Ishikawa (cell line): ENCODE measurements at regions not wholly inside any gene's neighbourhood (a gene's known extent, or its start where the extent isn't known, plus 50 kb on each side); places are given as distances from the start of the nearest gene placed in this dataset.

Experiments
- CEBPB ChIP-seq: IDR thresholded peaks from 2 replicates; pipeline ENCODE4 v1.6.1; 2012
- CREB1 ChIP-seq: IDR thresholded peaks from 2 replicates; pipeline ENCODE4 v1.6.1; 2012; ENCODE audit warnings: low read depth
- EP300 ChIP-seq: IDR thresholded peaks from 2 replicates; pipeline ENCODE4 v1.6.1; 2012; ENCODE audit warnings: borderline replicate concordance
- FOXM1 ChIP-seq: IDR thresholded peaks from 2 replicates; pipeline ENCODE4 v1.6.1; 2012; ENCODE audit warnings: low read depth, borderline replicate concordance
- NFIC ChIP-seq: IDR thresholded peaks from 2 replicates; pipeline ENCODE4 v1.6.1; 2012
- RAD21 ChIP-seq: IDR thresholded peaks from 2 replicates; pipeline ENCODE4 v1.6.1; 2012; ENCODE audit warnings: low read depth
- YY1 ChIP-seq: IDR thresholded peaks from 2 replicates; pipeline ENCODE4 v1.6.1; 2012; ENCODE audit warnings: low read depth
- ZBTB7A ChIP-seq: IDR thresholded peaks from 2 replicates; pipeline ENCODE4 v1.6.1; 2012; ENCODE audit warnings: low read depth
- TF ChIP-seq, protein P1 (sequence below): IDR thresholded peaks from 2 replicates; pipeline ENCODE4 v1.6.1; 2012
- TF ChIP-seq, protein P2 (sequence below): IDR thresholded peaks from 2 replicates; pipeline ENCODE4 v1.6.1; 2012; ENCODE audit warnings: low read depth, mild to moderate bottlenecking
- TF ChIP-seq, protein P3 (sequence below): IDR thresholded peaks from 2 replicates; pipeline ENCODE4 v1.6.1; 2012

DNA sequence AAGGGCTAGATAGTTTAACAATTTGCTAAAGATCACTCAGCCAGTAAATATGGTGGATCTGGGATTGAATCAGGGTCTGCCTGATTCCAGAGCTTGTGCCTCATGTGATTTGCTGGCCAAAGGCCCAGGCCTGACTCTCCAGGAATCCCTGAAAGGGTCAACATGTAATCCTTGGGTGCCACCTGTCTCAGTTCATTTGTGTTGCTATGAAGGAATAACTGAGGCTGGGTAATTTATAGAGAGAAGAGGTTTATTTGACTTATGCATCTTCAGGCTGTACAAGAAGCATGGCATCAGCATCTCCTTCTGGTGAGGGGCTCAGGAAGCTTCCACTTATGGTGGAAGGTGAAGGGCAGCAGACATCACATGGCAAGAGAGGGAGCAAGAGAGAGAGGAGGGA lies 144.9 kb downstream of the FCRL5 start:
- no peak for TF ChIP-seq CREB1
- TF ChIP-seq EP300 = no peak
- TF ChIP-seq, protein P1, sequence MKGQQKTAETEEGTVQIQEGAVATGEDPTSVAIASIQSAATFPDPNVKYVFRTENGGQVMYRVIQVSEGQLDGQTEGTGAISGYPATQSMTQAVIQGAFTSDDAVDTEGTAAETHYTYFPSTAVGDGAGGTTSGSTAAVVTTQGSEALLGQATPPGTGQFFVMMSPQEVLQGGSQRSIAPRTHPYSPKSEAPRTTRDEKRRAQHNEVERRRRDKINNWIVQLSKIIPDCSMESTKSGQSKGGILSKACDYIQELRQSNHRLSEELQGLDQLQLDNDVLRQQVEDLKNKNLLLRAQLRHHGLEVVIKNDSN = no peak
- no peak for TF ChIP-seq RAD21
- no peak for TF ChIP-seq ZBTB7A
- TF ChIP-seq, protein P2, sequence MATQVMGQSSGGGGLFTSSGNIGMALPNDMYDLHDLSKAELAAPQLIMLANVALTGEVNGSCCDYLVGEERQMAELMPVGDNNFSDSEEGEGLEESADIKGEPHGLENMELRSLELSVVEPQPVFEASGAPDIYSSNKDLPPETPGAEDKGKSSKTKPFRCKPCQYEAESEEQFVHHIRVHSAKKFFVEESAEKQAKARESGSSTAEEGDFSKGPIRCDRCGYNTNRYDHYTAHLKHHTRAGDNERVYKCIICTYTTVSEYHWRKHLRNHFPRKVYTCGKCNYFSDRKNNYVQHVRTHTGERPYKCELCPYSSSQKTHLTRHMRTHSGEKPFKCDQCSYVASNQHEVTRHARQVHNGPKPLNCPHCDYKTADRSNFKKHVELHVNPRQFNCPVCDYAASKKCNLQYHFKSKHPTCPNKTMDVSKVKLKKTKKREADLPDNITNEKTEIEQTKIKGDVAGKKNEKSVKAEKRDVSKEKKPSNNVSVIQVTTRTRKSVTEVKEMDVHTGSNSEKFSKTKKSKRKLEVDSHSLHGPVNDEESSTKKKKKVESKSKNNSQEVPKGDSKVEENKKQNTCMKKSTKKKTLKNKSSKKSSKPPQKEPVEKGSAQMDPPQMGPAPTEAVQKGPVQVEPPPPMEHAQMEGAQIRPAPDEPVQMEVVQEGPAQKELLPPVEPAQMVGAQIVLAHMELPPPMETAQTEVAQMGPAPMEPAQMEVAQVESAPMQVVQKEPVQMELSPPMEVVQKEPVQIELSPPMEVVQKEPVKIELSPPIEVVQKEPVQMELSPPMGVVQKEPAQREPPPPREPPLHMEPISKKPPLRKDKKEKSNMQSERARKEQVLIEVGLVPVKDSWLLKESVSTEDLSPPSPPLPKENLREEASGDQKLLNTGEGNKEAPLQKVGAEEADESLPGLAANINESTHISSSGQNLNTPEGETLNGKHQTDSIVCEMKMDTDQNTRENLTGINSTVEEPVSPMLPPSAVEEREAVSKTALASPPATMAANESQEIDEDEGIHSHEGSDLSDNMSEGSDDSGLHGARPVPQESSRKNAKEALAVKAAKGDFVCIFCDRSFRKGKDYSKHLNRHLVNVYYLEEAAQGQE = no peak
- no peak for TF ChIP-seq NFIC
- TF ChIP-seq, protein P3, sequence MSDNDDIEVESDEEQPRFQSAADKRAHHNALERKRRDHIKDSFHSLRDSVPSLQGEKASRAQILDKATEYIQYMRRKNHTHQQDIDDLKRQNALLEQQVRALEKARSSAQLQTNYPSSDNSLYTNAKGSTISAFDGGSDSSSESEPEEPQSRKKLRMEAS = no peak
- no peak for TF ChIP-seq YY1
- no peak for TF ChIP-seq CEBPB
- TF ChIP-seq FOXM1 = no peak
